Panc1 (cell line): ENCODE measurements at regions not wholly inside any gene's neighbourhood (a gene's known extent, or its start where the extent isn't known, plus 50 kb on each side); places are given as distances from the start of the nearest gene placed in this dataset.
"Not testable (repeated sequence)": the region's sequence is repeated elsewhere in the genome, so short reads cannot be mapped to it uniquely, and the experiment has no call there.

Source experiments
- POLR2AphosphoS5 ChIP-seq: IDR thresholded peaks from 2 replicates; pipeline ENCODE4 v1.6.1; 2012; ENCODE audit warnings: mild to moderate bottlenecking, low read depth, low read length, moderate library complexity
- TF ChIP-seq, protein P1 (sequence below): fragments of 450-650 bp; IDR thresholded peaks from 2 replicates; pipeline ENCODE4 v1.5.1; 2017; ENCODE audit warnings: mild to moderate bottlenecking

DNA sequence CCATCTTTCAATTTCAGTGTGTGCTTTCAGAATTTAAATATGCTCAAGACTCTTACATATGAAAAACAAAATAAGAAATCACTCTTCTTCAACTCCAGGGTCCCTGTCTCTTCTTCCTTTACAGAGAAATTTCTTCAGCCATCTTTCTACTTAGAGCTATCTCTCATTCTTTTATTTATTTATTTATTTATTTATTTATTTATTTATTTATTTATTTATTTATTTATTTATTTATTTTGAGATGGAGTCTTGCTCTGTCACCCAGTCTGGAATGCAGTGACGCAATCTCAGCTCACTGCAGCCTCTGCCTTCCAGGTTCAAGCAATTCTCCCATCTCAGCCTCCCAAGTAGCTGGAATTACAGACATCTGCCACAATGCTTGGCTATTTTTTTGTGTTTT lies 211.7 kb downstream of the DUSP10 start:
- TF ChIP-seq, protein P1, sequence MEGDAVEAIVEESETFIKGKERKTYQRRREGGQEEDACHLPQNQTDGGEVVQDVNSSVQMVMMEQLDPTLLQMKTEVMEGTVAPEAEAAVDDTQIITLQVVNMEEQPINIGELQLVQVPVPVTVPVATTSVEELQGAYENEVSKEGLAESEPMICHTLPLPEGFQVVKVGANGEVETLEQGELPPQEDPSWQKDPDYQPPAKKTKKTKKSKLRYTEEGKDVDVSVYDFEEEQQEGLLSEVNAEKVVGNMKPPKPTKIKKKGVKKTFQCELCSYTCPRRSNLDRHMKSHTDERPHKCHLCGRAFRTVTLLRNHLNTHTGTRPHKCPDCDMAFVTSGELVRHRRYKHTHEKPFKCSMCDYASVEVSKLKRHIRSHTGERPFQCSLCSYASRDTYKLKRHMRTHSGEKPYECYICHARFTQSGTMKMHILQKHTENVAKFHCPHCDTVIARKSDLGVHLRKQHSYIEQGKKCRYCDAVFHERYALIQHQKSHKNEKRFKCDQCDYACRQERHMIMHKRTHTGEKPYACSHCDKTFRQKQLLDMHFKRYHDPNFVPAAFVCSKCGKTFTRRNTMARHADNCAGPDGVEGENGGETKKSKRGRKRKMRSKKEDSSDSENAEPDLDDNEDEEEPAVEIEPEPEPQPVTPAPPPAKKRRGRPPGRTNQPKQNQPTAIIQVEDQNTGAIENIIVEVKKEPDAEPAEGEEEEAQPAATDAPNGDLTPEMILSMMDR: not testable (repeated sequence)
- TF ChIP-seq POLR2AphosphoS5: not testable (repeated sequence)
